ENCODE measurements at regions not wholly inside any gene's neighbourhood (a gene's known extent, or its start where the extent isn't known, plus 50 kb on each side); places are given as distances from the start of the nearest gene placed in this dataset.
"Not testable (repeated sequence)": the region's sequence is repeated elsewhere in the genome, so short reads cannot be mapped to it uniquely, and the experiment has no call there.

DNA sequence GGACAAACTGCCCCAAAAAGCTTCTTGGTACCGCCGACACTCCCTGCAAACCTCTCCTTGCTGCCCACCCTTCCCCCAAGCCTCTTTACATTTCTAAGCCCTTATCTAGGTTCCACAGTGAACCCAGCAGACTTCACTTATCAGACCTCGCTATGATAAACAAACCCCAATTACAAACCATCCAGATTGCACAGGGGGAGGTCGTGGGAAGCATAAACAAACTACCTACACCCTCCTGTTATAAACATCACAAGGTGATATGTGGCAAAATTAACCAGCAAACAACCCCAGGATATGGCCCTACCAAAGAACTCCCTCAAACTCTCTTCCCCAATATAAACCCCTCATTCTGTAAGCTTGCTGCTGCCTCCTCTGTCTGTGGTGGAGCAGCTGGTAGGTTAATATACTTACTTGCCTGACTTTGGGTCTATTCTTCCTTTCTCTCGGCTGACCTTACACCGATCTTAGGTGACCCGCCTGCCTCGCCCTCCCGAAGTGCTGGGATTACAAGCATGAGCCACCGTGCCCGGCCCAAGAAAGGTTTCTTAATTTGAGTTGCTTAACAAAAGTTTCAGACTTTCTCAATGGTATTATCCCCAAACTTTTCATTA is 66.0 kb upstream of the TENM4 start:
- FAIRE-seq (no peak), DNase-seq (ENCODE audit: low read depth) (no peak)
- Histone ChIP-seq H3K36me3 (ENCODE audit: control insufficient read depth, insufficient read depth, low read length) (no peaks in the 10 kb centered on the region), H3K27me3 (ENCODE audit: control insufficient read depth, insufficient read depth, low read length) (no peaks in the 10 kb centered on the region), H3K4me3 (ENCODE audit: low read depth, low read length) (no peak overlapping the region)
- TF ChIP-seq, protein P1, sequence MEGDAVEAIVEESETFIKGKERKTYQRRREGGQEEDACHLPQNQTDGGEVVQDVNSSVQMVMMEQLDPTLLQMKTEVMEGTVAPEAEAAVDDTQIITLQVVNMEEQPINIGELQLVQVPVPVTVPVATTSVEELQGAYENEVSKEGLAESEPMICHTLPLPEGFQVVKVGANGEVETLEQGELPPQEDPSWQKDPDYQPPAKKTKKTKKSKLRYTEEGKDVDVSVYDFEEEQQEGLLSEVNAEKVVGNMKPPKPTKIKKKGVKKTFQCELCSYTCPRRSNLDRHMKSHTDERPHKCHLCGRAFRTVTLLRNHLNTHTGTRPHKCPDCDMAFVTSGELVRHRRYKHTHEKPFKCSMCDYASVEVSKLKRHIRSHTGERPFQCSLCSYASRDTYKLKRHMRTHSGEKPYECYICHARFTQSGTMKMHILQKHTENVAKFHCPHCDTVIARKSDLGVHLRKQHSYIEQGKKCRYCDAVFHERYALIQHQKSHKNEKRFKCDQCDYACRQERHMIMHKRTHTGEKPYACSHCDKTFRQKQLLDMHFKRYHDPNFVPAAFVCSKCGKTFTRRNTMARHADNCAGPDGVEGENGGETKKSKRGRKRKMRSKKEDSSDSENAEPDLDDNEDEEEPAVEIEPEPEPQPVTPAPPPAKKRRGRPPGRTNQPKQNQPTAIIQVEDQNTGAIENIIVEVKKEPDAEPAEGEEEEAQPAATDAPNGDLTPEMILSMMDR (IDR thresholded peaks at IDR 0.05; ENCODE audit: insufficient read depth, low read length, severe bottlenecking): no peak

DNA sequence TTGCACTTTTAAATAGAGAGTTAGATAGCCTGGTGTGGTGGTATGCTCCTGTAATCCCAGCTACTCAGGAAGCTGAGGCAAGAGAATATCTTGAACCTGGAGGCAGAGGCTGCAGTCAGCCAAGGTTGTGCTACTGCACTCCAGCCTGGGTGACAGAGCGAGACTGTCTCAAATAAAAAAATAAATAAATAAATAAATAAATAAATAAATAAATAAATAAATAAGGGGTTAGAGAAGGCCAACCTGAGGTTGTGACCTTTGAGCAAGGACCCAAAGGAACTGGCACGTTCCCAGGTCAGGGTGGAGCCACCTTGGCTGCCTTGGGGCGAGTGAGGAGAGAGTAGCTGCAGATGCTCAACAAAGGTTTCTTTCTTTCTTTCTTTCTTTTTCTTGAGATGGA is 65.3 kb upstream of the TENM4 start:
- no peaks in the 10 kb centered on the region for H3K27me3 ChIP-seq (ENCODE audit: control insufficient read depth, insufficient read depth, low read length)
- FAIRE-seq: no peak
- no peak overlapping the region for H3K4me3 ChIP-seq (ENCODE audit: low read depth, low read length)
- H3K36me3 ChIP-seq (ENCODE audit: control insufficient read depth, insufficient read depth, low read length): no peaks in the 10 kb centered on the region
- TF ChIP-seq, protein P1 (IDR thresholded peaks at IDR 0.05; ENCODE audit: insufficient read depth, low read length, severe bottlenecking): no peak
- DNase-seq (ENCODE audit: low read depth): no peak

DNA sequence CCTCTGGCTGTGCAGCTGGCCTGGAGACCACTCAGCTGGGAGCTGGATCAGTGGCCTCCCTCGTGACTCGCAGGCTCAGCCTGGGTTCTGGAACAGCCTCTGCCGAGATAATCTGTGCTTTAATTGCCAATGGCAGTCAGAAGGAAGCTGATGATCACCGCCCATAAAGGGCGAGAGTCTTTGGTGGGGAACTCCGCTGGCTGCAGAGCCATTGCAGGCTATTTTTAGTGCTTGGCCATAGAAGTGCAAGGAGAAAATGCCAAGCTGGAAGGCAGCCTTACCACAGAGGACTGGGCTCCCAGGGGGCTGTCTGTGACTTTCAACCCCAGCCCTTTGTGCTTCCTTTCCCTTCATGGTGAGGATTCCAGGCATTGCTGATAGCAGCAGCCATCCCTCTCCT is 62.2 kb upstream of the TENM4 start:
- DNase-seq (ENCODE audit: low read depth) (no peak), FAIRE-seq (no peak)
- no peaks in the 10 kb centered on the region for H3K36me3 ChIP-seq (ENCODE audit: control insufficient read depth, insufficient read depth, low read length)
- H3K27me3 ChIP-seq (ENCODE audit: control insufficient read depth, insufficient read depth, low read length): no peaks in the 10 kb centered on the region
- TF ChIP-seq, protein P1 (IDR thresholded peaks at IDR 0.05; ENCODE audit: insufficient read depth, low read length, severe bottlenecking): no peak
- no peak overlapping the region for H3K4me3 ChIP-seq (ENCODE audit: low read depth, low read length)

DNA sequence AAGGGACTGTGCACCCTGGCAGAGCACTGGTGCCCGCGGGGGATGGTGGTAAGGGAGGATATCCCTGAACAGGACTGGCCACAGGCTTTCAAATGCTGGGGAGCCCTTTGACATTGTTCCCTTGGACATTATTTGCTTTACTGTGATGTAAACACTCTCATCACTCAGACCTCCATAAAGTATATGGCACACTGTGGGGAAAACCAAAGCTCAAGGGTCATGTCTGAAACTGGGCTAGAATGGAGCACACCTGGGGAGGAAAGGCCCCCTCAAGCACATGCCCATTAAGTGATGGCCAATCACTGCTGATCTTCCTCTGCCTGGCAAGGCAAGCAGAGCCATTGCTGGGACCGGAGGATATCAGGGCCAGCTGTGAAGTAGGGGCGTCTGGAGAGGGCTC is 60.9 kb upstream of the TENM4 start:
- FAIRE-seq (no peak), DNase-seq (ENCODE audit: low read depth) (no peak)
- H3K4me3 ChIP-seq (ENCODE audit: low read depth, low read length): no peak overlapping the region
- H3K27me3 ChIP-seq (ENCODE audit: control insufficient read depth, insufficient read depth, low read length): no peaks in the 10 kb centered on the region
- TF ChIP-seq, protein P1 (IDR thresholded peaks at IDR 0.05; ENCODE audit: insufficient read depth, low read length, severe bottlenecking): no peak
- H3K36me3 ChIP-seq (ENCODE audit: control insufficient read depth, insufficient read depth, low read length): no peaks in the 10 kb centered on the region

DNA sequence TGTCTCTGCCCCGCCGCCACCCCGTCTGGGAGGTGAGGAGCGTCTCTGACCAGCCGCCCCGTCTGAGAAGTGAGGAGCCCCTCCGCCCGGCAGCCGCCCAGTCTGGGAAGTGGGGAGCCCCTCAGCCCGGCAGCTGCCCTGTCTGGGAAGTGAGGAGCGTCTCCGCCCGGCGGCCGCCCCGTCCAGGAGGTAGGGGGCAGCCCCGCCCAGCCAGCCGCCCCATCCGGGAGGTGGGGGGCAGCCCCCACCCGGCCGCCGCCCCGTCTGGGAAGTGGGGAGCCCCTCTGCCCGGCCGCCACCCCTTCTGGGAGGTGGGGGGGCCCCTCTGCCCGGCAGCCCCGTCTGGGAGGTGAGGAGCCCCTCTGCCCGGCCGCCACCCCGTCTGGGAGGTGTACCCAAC is 59.1 kb upstream of the TENM4 start:
- H3K27me3 ChIP-seq (ENCODE audit: control insufficient read depth, insufficient read depth, low read length); DNase-seq (ENCODE audit: low read depth); FAIRE-seq; H3K36me3 ChIP-seq (ENCODE audit: control insufficient read depth, insufficient read depth, low read length); H3K4me3 ChIP-seq (ENCODE audit: low read depth, low read length): not testable (repeated sequence)

DNA sequence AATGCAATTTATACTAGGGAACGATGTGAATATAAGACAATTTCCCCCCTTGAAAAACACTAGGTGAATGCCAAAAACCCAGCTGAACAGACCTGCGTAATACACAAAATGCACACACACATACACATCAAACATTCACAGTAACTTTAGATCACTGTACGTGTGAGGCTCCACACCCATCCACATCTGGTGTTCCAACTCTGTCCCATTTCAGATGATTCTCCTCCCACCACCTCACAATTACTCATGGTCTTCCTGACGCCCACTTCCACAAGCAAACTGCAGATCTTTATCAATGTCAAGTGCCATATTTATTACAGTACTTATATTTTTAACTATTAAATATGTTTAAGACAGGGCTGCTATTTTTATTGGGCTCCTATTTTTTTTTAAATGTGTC is 57.8 kb upstream of the TENM4 start:
- Histone ChIP-seq H3K4me3 (ENCODE audit: low read depth, low read length) (no peak overlapping the region), H3K27me3 (ENCODE audit: control insufficient read depth, insufficient read depth, low read length) (no peaks in the 10 kb centered on the region)
- DNase-seq (ENCODE audit: low read depth): no peak

More for the DNA sequence above, 57.8 kb upstream of the TENM4 start:
- FAIRE-seq: no peak
- TF ChIP-seq, protein P1 (IDR thresholded peaks at IDR 0.05; ENCODE audit: insufficient read depth, low read length, severe bottlenecking): no peak
- H3K36me3 ChIP-seq (ENCODE audit: control insufficient read depth, insufficient read depth, low read length): no peaks in the 10 kb centered on the region
